ENCODE measurements at regions not wholly inside any gene's neighbourhood (a gene's known extent, or its start where the extent isn't known, plus 50 kb on each side); places are given as distances from the start of the nearest gene placed in this dataset.

DNA sequence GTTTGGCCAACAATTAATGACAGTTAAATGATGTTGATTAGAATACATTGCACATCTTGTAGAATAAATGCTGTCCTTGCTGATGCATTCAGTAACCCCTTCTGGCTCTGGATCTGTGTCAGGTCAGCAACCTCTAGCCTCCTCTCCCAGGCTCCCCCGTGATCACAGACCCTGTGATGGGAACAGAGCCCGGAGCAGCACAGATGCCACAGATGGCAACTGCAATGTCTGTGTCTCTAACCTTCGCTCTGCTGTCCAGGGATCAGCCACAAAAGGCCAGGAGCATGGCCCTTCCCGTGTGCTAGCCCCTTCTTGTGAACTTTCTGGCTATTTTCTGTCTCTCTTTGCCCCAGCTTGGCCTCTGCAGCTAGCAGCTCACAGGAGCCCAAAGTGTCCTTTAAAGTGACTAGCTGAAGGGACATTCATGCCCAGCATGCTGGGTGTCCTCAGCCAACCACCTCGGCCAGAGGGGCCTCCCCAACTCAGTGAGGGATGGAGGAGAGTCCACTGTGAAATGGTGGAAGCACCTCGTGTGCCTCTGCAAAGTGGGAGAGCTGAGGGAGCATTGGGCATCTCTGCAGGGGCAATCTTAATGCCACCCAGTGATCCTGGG, 167.0 kb upstream of the TCERG1L start:
- WGBS (ENCODE audit: low lambda C conversion rate, missing lambda C conversion rate): 81% methylated on average over 6 of the region's 6 CpGs

DNA sequence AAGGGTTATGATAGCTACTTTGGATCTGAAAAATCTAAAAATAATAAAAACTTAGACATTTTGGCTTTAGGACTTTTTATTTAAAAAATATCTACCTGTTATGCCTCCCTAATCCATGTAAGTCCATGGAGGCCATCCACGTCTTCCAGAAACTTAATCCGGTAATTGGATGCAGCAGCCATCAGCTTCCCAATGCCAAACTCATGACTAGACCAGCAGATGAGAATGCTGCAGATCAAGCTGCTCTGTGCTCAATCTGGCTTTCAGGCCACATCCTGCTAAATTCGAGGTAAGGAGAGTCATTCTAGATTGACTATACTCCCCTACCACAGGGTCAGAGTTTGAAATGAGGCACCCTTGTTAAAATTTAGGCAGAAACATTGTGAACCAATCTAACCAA, 168.5 kb upstream of the TCERG1L start:
- H3K9me2 ChIP-seq (replicated peaks; ENCODE audit: insufficient read depth): no peaks in the 10 kb centered on the region
- DNase-seq (ENCODE audit: low spot score): no peak
- no peaks in the 10 kb centered on the region for H3K79me2 ChIP-seq
- H3K9me3 ChIP-seq (ENCODE audit: low read depth): no peaks in the 10 kb centered on the region
- H3K27me3 ChIP-seq: no peaks in the 10 kb centered on the region
- H3K4me1 ChIP-seq (ENCODE audit: insufficient read depth): no peaks in the 10 kb centered on the region
- H4K20me1 ChIP-seq (ENCODE audit: insufficient read depth, poor library complexity, severe bottlenecking): no peaks in the 10 kb centered on the region
- no peak overlapping the region for H2AFZ ChIP-seq
- WGBS (ENCODE audit: low lambda C conversion rate, missing lambda C conversion rate): 94% methylated on average over 3 of the region's 3 CpGs
- H3K4me3 ChIP-seq: no peak overlapping the region
- no peak overlapping the region for H3K27ac ChIP-seq
- TF ChIP-seq EZH2 (IDR thresholded peaks at IDR 0.05; ENCODE audit: borderline replicate concordance) (no peak), EZH2phosphoT487 (IDR thresholded peaks at IDR 0.05; ENCODE audit: low read depth, severe bottlenecking, unreplicated experiment) (no peak)
- TF ChIP-seq, protein P1, sequence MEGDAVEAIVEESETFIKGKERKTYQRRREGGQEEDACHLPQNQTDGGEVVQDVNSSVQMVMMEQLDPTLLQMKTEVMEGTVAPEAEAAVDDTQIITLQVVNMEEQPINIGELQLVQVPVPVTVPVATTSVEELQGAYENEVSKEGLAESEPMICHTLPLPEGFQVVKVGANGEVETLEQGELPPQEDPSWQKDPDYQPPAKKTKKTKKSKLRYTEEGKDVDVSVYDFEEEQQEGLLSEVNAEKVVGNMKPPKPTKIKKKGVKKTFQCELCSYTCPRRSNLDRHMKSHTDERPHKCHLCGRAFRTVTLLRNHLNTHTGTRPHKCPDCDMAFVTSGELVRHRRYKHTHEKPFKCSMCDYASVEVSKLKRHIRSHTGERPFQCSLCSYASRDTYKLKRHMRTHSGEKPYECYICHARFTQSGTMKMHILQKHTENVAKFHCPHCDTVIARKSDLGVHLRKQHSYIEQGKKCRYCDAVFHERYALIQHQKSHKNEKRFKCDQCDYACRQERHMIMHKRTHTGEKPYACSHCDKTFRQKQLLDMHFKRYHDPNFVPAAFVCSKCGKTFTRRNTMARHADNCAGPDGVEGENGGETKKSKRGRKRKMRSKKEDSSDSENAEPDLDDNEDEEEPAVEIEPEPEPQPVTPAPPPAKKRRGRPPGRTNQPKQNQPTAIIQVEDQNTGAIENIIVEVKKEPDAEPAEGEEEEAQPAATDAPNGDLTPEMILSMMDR (IDR thresholded peaks at IDR 0.05; ENCODE audit: poor library complexity): no peak
- no peaks in the 10 kb centered on the region for H3K36me3 ChIP-seq (replicated peaks; ENCODE audit: insufficient read depth, low read depth)
- H3K4me2 ChIP-seq: no peak overlapping the region

More for the DNA sequence above, 167.0 kb upstream of the TCERG1L start:
- H3K4me2 ChIP-seq: no peak overlapping the region
- no peaks in the 10 kb centered on the region for H3K27me3 ChIP-seq
- no peak overlapping the region for H3K27ac ChIP-seq
- H3K9me3 ChIP-seq (ENCODE audit: low read depth): no peaks in the 10 kb centered on the region
- H4K20me1 ChIP-seq (ENCODE audit: insufficient read depth, poor library complexity, severe bottlenecking): no peaks in the 10 kb centered on the region
- no peaks in the 10 kb centered on the region for H3K36me3 ChIP-seq (replicated peaks; ENCODE audit: insufficient read depth, low read depth)
- TF ChIP-seq EZH2phosphoT487 (IDR thresholded peaks at IDR 0.05; ENCODE audit: low read depth, severe bottlenecking, unreplicated experiment) (no peak), EZH2 (IDR thresholded peaks at IDR 0.05; ENCODE audit: borderline replicate concordance) (no peak)
- TF ChIP-seq, protein P1 (IDR thresholded peaks at IDR 0.05; ENCODE audit: poor library complexity): no peak
- H3K79me2 ChIP-seq: no peaks in the 10 kb centered on the region
- no peak overlapping the region for H2AFZ ChIP-seq
- no peaks in the 10 kb centered on the region for H3K4me1 ChIP-seq (ENCODE audit: insufficient read depth)
- no peak overlapping the region for H3K4me3 ChIP-seq
- DNase-seq (ENCODE audit: low spot score): no peak
- no peaks in the 10 kb centered on the region for H3K9me2 ChIP-seq (replicated peaks; ENCODE audit: insufficient read depth)

DNA sequence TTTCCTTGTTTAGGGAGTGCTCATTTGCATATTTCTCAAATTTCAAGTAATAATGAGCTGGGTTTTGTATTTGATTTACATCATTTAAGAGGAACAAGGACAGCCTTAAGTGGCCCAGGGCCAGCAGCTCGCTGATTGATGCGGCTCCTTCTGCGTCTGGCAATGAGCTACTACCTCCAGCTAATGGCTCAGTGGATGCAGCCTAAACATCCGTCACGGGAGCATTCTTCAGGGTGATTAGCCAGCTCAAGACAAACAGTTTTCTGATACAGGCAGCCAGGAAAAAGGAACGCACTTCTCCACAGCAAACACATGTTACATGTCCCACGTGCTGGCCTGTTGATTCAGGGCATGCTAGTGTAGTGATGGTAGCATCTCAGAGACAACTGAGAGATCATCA, 169.3 kb upstream of the TCERG1L start:
- Histone ChIP-seq H3K79me2 (no peaks in the 10 kb centered on the region), H4K20me1 (ENCODE audit: insufficient read depth, poor library complexity, severe bottlenecking) (no peaks in the 10 kb centered on the region), H2AFZ (no peak overlapping the region), H3K9me3 (ENCODE audit: low read depth) (no peaks in the 10 kb centered on the region), H3K27me3 (no peaks in the 10 kb centered on the region), H3K27ac (no peak overlapping the region), H3K9me2 (replicated peaks; ENCODE audit: insufficient read depth) (no peaks in the 10 kb centered on the region), H3K4me2 (no peak overlapping the region), H3K4me1 (ENCODE audit: insufficient read depth) (no peaks in the 10 kb centered on the region), H3K4me3 (no peak overlapping the region), H3K36me3 (replicated peaks; ENCODE audit: insufficient read depth, low read depth) (no peaks in the 10 kb centered on the region)
- WGBS (ENCODE audit: low lambda C conversion rate, missing lambda C conversion rate): 61% methylated on average over 7 of the region's 7 CpGs
- no peak for DNase-seq (ENCODE audit: low spot score)
- TF ChIP-seq EZH2 (IDR thresholded peaks at IDR 0.05; ENCODE audit: borderline replicate concordance): no peak

DNA sequence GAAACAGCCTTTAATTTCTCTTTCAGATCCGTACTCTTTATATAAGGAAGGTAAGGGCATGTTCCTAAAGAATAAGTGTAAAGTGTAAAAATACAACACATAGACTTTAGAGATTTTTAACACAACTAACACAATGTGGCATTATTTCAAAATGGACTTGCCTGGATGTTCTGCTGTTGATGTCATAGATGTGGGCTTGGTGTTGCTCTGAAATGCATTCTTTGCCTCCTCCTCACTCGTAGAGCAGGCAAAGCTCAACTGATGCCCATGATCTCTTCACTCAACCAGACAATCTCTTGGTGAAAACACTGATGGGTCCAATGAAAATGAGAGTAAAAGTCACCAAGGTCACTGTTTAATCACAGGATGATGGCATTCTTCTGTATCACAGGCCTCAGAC, 174.2 kb upstream of the TCERG1L start:
- 71% methylated on average over 2 of the region's 2 CpGs for WGBS (ENCODE audit: low lambda C conversion rate, missing lambda C conversion rate)
- Histone ChIP-seq H3K4me2 (no peak overlapping the region), H3K27me3 (no peaks in the 10 kb centered on the region), H3K27ac (no peak overlapping the region), H3K4me3 (no peak overlapping the region), H3K9me2 (replicated peaks; ENCODE audit: insufficient read depth) (no peaks in the 10 kb centered on the region), H3K4me1 (ENCODE audit: insufficient read depth) (no peaks in the 10 kb centered on the region), H3K36me3 (replicated peaks; ENCODE audit: insufficient read depth, low read depth) (no peaks in the 10 kb centered on the region), H3K79me2 (no peaks in the 10 kb centered on the region), H4K20me1 (ENCODE audit: insufficient read depth, poor library complexity, severe bottlenecking) (no peaks in the 10 kb centered on the region), H3K9me3 (ENCODE audit: low read depth) (no peaks in the 10 kb centered on the region), H2AFZ (no peak overlapping the region)
- TF ChIP-seq, protein P1 (IDR thresholded peaks at IDR 0.05; ENCODE audit: poor library complexity): no peak
- TF ChIP-seq EZH2phosphoT487 (IDR thresholded peaks at IDR 0.05; ENCODE audit: low read depth, severe bottlenecking, unreplicated experiment) (no peak), EZH2 (IDR thresholded peaks at IDR 0.05; ENCODE audit: borderline replicate concordance) (no peak)
- DNase-seq (ENCODE audit: low spot score): no peak
